Peyer's patch (tissue), 4 donors: ENCODE measurements at regions not wholly inside any gene's neighbourhood (a gene's known extent, or its start where the extent isn't known, plus 50 kb on each side); places are given as distances from the start of the nearest gene placed in this dataset.
"Not testable (repeated sequence)": the region's sequence is repeated elsewhere in the genome, so short reads cannot be mapped to it uniquely, and the experiment has no call there.

ENCODE experiments used
- POLR2A ChIP-seq, 2 donors: fragments of 450-650 bp; IDR thresholded peaks; one replicate each; pipeline ENCODE4 v1.5.1; 2017; ENCODE audit warnings: antibody characterized with exemption in 2 of 2, mild to moderate bottlenecking in 2 of 2, moderate library complexity in 2 of 2
- TF ChIP-seq, protein P1 (sequence below), 6 experiments: fragments of 450-650 bp in 4 of 6; fragments of 200-600 bp in 2 of 6; sonication (generic) in 1 of 6; IDR thresholded peaks; one replicate each; pipeline ENCODE4 v1.5.1; 2017 to 2019; ENCODE audit warnings: antibody characterized with exemption in 6 of 6, mild to moderate bottlenecking in 3 of 6, moderate library complexity in 1 of 6

DNA sequence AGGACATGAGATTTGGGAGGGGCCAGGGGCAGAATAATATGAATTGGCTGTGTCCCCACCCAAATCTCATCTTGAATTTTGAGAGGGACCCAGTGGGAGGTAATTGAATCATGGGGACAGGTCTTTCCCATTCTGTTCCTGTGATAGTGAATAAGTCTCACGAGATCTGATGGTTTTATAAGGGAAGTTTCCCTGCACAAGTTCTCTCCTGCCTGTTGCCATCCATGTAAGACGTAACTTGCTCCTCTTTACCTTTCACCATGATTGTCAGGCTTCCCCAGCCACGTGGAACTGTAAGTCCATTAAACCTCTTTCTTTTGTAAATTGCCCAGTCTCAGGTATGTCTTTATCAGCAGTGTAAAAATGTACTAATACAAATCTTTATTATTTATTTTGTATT lies 452.8 kb upstream of the MGAT4C start:
- TF ChIP-seq, protein P1, sequence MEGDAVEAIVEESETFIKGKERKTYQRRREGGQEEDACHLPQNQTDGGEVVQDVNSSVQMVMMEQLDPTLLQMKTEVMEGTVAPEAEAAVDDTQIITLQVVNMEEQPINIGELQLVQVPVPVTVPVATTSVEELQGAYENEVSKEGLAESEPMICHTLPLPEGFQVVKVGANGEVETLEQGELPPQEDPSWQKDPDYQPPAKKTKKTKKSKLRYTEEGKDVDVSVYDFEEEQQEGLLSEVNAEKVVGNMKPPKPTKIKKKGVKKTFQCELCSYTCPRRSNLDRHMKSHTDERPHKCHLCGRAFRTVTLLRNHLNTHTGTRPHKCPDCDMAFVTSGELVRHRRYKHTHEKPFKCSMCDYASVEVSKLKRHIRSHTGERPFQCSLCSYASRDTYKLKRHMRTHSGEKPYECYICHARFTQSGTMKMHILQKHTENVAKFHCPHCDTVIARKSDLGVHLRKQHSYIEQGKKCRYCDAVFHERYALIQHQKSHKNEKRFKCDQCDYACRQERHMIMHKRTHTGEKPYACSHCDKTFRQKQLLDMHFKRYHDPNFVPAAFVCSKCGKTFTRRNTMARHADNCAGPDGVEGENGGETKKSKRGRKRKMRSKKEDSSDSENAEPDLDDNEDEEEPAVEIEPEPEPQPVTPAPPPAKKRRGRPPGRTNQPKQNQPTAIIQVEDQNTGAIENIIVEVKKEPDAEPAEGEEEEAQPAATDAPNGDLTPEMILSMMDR (IDR thresholded peaks at IDR 0.05): not testable (repeated sequence)
- not testable (repeated sequence) for TF ChIP-seq POLR2A (IDR thresholded peaks at IDR 0.05)
